Loucy (cell line): ENCODE measurements at regions not wholly inside any gene's neighbourhood (a gene's known extent, or its start where the extent isn't known, plus 50 kb on each side); places are given as distances from the start of the nearest gene placed in this dataset.

Experiments
- H2AFZ ChIP-seq: fragments of 200-600 bp; sonication (generic); 2 replicates; pipeline ENCODE4 v1.6.0; 2016; ENCODE audit warnings: antibody characterized with exemption, mild to moderate bottlenecking, low read length, moderate library complexity
- H3F3A ChIP-seq: fragments of 200-600 bp; 2 replicates; pipeline ENCODE4 v1.6.0; 2016; ENCODE audit warnings: antibody characterized with exemption, low read depth, mild to moderate bottlenecking
- H3K27me3 ChIP-seq: fragments of 200-600 bp; sonication (generic); 2 replicates; pipeline ENCODE4 v1.6.1; 2014; ENCODE audit warnings: low read length, mild to moderate bottlenecking; ENCODE audit not compliant: insufficient read depth, poor library complexity, severe bottlenecking
- H3K36me3 ChIP-seq: fragments of 200-600 bp; sonication (generic); 2 replicates; pipeline ENCODE4 v1.6.1; 2016; ENCODE audit warnings: low read length; ENCODE audit not compliant: insufficient read depth
- H3K4me1 ChIP-seq: fragments of 200-600 bp; sonication (generic); 2 replicates; pipeline ENCODE4 v1.5.1; 2014; ENCODE audit warnings: low read length, mild to moderate bottlenecking; ENCODE audit not compliant: insufficient read depth, poor library complexity, severe bottlenecking
- H3K4me2 ChIP-seq: fragments of 200-600 bp; sonication (generic); 2 replicates; pipeline ENCODE4 v1.6.0; 2014; ENCODE audit warnings: antibody characterized with exemption, low read length, low read depth, mild to moderate bottlenecking; ENCODE audit not compliant: poor library complexity, severe bottlenecking
- H3K4me3 ChIP-seq: fragments of 200-600 bp; sonication (generic); 2 replicates; pipeline ENCODE4 v1.5.1; 2014; ENCODE audit warnings: low read length, mild to moderate bottlenecking, mixed read lengths; ENCODE audit not compliant: poor library complexity, severe bottlenecking
- H3K79me2 ChIP-seq: fragments of 200-600 bp; sonication (generic); 2 replicates; pipeline ENCODE4 v1.6.1; 2014; ENCODE audit warnings: low read length; ENCODE audit not compliant: insufficient read depth
- H3K9ac ChIP-seq: fragments of 200-600 bp; sonication (generic); 2 replicates; pipeline ENCODE4 v1.6.0; 2014; ENCODE audit warnings: mild to moderate bottlenecking, low read depth, low read length, moderate library complexity; ENCODE audit not compliant: poor library complexity, severe bottlenecking
- H3K9me2 ChIP-seq: fragments of 200-600 bp; sonication (generic); replicated peaks from 2 replicates; pipeline ENCODE4 v1.6.1; 2016; ENCODE audit warnings: low read depth, low read length, mixed read lengths
- H3K9me3 ChIP-seq: fragments of 200-600 bp; sonication (generic); 2 replicates; pipeline ENCODE4 v1.6.1; 2014; ENCODE audit warnings: mild to moderate bottlenecking, antibody characterized with exemption, low read length, low read depth; ENCODE audit not compliant: insufficient read depth
- H4K20me1 ChIP-seq: fragments of 200-600 bp; sonication (generic); 2 replicates; pipeline ENCODE4 v1.6.0; 2014; ENCODE audit warnings: antibody characterized with exemption, low read length, mild to moderate bottlenecking; ENCODE audit not compliant: insufficient read depth, poor library complexity, severe bottlenecking
- CTCF ChIP-seq: fragments of 200-600 bp; sonication (generic); conservative IDR thresholded peaks from 2 replicates; pipeline ENCODE4 v1.5.1; 2014; ENCODE audit warnings: mild to moderate bottlenecking, antibody characterized with exemption, low read length
- EZH2phosphoT487 ChIP-seq: fragments of 200-600 bp; IDR thresholded peaks from 2 replicates; pipeline ENCODE4 v1.6.1; 2018; ENCODE audit warnings: antibody characterized with exemption, mild to moderate bottlenecking, moderate library complexity, borderline replicate concordance

DNA sequence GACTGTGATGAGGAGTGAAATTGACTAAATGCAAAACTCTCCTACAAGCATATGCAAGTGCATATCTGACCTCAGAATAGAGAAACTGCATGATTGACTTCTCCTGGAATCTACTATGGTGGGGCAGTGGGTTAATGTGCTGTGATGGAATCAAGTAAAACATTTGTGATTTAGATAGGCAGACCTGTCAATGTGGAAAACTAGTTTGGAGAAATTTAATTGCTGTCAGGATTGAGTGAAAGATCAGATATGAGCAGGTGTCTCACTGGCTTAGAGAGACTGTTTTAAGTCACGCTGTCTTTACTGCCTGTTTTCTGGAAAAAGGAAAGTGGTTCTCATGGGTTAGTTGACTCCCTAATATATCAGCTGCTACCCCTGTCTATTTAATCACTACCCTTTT is 881.0 kb upstream of the CNTNAP5 start:
- TF ChIP-seq EZH2phosphoT487 (no peak), CTCF (no peak)
- no peaks in the 10 kb centered on the region for H4K20me1 ChIP-seq
- H2AFZ ChIP-seq: no peak overlapping the region
- H3K4me2 ChIP-seq: no peak overlapping the region
- H3K9me3 ChIP-seq: no peaks in the 10 kb centered on the region
- no peaks in the 10 kb centered on the region for H3K9me2 ChIP-seq
- H3K27me3 ChIP-seq: no peaks in the 10 kb centered on the region
- no peak overlapping the region for H3K4me3 ChIP-seq
- no peaks in the 10 kb centered on the region for H3K4me1 ChIP-seq
- no peaks in the 10 kb centered on the region for H3K36me3 ChIP-seq
- no peaks in the 10 kb centered on the region for H3F3A ChIP-seq
- no peaks in the 10 kb centered on the region for H3K79me2 ChIP-seq
- no peak overlapping the region for H3K9ac ChIP-seq

DNA sequence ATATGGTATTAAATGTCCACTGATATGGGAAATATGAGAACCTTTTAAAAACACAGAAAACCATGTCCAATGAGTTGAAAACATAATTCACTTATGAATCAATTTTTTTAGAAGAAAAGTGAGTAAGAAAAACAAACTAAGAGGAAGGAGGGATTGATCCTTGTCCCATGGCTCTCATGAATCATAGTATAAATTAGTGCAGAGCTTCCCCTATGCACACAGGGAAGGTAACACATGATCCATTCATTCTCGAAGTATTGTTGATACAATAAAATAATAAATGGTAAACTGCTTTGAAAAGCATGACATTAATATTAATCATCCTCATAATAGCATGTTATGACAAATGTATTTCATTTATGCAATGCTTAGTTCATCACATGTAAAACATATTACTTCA is 872.0 kb upstream of the CNTNAP5 start:
- Histone ChIP-seq H3K4me2 (no peak overlapping the region), H3K79me2 (no peaks in the 10 kb centered on the region), H3F3A (no peaks in the 10 kb centered on the region), H4K20me1 (no peaks in the 10 kb centered on the region), H3K27me3 (no peaks in the 10 kb centered on the region), H3K9ac (no peak overlapping the region), H3K9me3 (no peaks in the 10 kb centered on the region), H2AFZ (no peak overlapping the region), H3K9me2 (no peaks in the 10 kb centered on the region), H3K4me3 (no peak overlapping the region), H3K4me1 (peaks cover 13% of the 10 kb centered on the region), H3K36me3 (no peaks in the 10 kb centered on the region)
- no peak for TF ChIP-seq CTCF
- TF ChIP-seq EZH2phosphoT487: no peak

DNA sequence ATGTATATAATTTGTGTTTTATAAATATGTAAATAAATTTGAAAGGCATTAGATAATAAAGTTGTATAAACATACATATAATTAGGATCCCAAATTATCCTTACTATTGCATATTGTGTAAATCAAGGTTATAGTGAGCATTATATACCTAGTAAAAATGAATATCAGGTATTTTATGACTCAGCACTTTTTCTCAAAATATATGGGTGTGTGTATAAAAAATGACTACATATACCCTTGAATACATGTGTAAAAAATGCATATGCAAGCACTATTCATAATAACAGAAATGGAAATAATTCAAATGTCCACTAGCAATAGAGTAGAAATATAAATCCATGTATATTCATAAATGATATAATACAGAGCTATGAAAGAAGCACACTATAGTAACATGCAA is 870.9 kb upstream of the CNTNAP5 start:
- Histone ChIP-seq H3K9me3 (no peaks in the 10 kb centered on the region), H3K79me2 (no peaks in the 10 kb centered on the region), H3K4me1 (peaks cover 13% of the 10 kb centered on the region), H3K36me3 (no peaks in the 10 kb centered on the region), H3K9ac (no peak overlapping the region), H3K4me3 (no peak overlapping the region), H3K27me3 (no peaks in the 10 kb centered on the region), H2AFZ (no peak overlapping the region), H4K20me1 (no peaks in the 10 kb centered on the region), H3F3A (no peaks in the 10 kb centered on the region), H3K9me2 (no peaks in the 10 kb centered on the region), H3K4me2 (no peak overlapping the region)
- TF ChIP-seq CTCF (no peak), EZH2phosphoT487 (no peak)
